Neural crest cell (in vitro differentiated cells): ENCODE measurements at regions not wholly inside any gene's neighbourhood (a gene's known extent, or its start where the extent isn't known, plus 50 kb on each side); places are given as distances from the start of the nearest gene placed in this dataset.

Experiments
- DNase-seq: peaks from one replicate; pipeline ENCODE4 v3.0.0; 2021; ENCODE audit warnings: low read depth, mixed read lengths, low spot score
- H3K27ac Mint-ChIP-seq: one replicate; pipeline ENCODE4 v1.8.0; 2021; ENCODE audit warnings: mild to moderate bottlenecking, mixed read lengths; ENCODE audit not compliant: unreplicated experiment
- H3K27me3 Mint-ChIP-seq: 2 replicates; pipeline ENCODE4 v1.8.0; 2021; ENCODE audit warnings: low read depth, mild to moderate bottlenecking, mixed read lengths
- H3K36me3 Mint-ChIP-seq: 2 replicates; pipeline ENCODE4 v1.8.0; 2021; ENCODE audit warnings: low read depth, mild to moderate bottlenecking, mixed read lengths
- H3K4me1 Mint-ChIP-seq: 2 replicates; pipeline ENCODE4 v1.8.0; 2021; ENCODE audit warnings: mixed read lengths
- H3K4me3 Mint-ChIP-seq: one replicate; pipeline ENCODE4 v1.8.0; 2021; ENCODE audit warnings: mild to moderate bottlenecking, mixed read lengths
- H3K9me3 Mint-ChIP-seq: 2 replicates; pipeline ENCODE4 v1.8.0; 2021; ENCODE audit warnings: mixed read lengths
- TF ChIP-seq, protein P1 (sequence below): fragments of 200-600 bp; sonication (generic); conservative IDR thresholded peaks from 2 replicates; pipeline ENCODE4 v1.5.0; 2021; ENCODE audit warnings: antibody characterized with exemption, mild to moderate bottlenecking

- H3K27me3 Mint-ChIP-seq: no peaks in the 10 kb centered on the region
- no peaks in the 10 kb centered on the region for H3K36me3 Mint-ChIP-seq
- TF ChIP-seq, protein P1, sequence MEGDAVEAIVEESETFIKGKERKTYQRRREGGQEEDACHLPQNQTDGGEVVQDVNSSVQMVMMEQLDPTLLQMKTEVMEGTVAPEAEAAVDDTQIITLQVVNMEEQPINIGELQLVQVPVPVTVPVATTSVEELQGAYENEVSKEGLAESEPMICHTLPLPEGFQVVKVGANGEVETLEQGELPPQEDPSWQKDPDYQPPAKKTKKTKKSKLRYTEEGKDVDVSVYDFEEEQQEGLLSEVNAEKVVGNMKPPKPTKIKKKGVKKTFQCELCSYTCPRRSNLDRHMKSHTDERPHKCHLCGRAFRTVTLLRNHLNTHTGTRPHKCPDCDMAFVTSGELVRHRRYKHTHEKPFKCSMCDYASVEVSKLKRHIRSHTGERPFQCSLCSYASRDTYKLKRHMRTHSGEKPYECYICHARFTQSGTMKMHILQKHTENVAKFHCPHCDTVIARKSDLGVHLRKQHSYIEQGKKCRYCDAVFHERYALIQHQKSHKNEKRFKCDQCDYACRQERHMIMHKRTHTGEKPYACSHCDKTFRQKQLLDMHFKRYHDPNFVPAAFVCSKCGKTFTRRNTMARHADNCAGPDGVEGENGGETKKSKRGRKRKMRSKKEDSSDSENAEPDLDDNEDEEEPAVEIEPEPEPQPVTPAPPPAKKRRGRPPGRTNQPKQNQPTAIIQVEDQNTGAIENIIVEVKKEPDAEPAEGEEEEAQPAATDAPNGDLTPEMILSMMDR: no peak
- no peak for DNase-seq
- H3K27ac Mint-ChIP-seq: no peak overlapping the region
- no peak overlapping the region for H3K4me3 Mint-ChIP-seq
- no peaks in the 10 kb centered on the region for H3K9me3 Mint-ChIP-seq
- H3K4me1 Mint-ChIP-seq: no peaks in the 10 kb centered on the region
These were observed 411.7 kb downstream of the GALC start for GRCh38 chr14:87581298-87581697.

DNA sequence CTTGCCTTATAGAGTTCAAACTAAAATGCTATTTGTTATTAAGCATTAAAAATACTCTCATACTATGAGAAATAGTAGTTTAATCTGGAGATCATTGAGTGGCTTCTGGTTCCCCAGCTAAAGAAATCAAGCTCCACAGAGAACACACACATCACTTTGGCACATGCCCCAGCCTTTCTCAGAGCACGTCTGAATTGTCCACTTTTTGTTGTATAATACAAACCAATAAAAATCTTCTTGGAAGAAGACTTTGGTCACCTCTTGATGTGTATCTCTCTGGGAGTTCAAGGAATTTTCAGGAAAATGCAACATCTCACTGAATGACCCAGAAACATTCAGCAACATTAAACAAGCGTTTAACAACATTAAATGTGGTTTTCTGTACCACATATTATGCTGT, 413.9 kb downstream of the GALC start:
- H3K36me3 Mint-ChIP-seq: no peaks in the 10 kb centered on the region
- H3K9me3 Mint-ChIP-seq: no peaks in the 10 kb centered on the region
- DNase-seq: no peak
- no peaks in the 10 kb centered on the region for H3K4me1 Mint-ChIP-seq
- no peak overlapping the region for H3K27ac Mint-ChIP-seq
- H3K27me3 Mint-ChIP-seq: no peaks in the 10 kb centered on the region
- TF ChIP-seq, protein P1: no peak
- H3K4me3 Mint-ChIP-seq: no peak overlapping the region

GRCh38 chr14:87575378-87575777, 417.6 kb downstream of the GALC start:
- Mint-ChIP-seq H3K4me3 (no peak overlapping the region), H3K27me3 (peaks cover 4% of the 10 kb centered on the region), H3K4me1 (no peaks in the 10 kb centered on the region), H3K27ac (no peak overlapping the region), H3K9me3 (no peaks in the 10 kb centered on the region), H3K36me3 (no peaks in the 10 kb centered on the region)
- DNase-seq: no peak
- TF ChIP-seq, protein P1: no peak

DNA sequence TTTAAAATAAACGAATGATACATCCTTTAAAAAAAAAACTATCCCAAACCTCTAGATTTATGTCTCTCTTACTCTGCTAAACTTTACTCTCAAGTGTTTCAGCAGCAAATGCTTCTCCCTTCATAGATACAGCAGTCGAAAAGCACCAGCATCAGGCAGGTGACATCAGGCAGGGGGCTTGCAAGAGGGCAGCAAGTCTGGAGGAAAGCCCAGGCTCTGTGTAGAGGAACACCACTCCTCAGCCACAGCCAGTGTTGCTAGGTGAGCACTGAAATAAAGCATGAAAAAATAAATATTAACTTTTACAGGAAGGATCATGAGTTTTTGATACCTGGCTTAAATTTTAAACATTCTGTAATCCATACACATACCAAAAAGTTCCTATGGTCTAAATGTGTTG, 419.4 kb downstream of the GALC start:
- H3K4me3 Mint-ChIP-seq: no peak overlapping the region
- no peaks in the 10 kb centered on the region for H3K4me1 Mint-ChIP-seq
- no peak overlapping the region for H3K27ac Mint-ChIP-seq
- H3K27me3 Mint-ChIP-seq: peaks cover 4% of the 10 kb centered on the region
- no peaks in the 10 kb centered on the region for H3K9me3 Mint-ChIP-seq
- no peaks in the 10 kb centered on the region for H3K36me3 Mint-ChIP-seq
- TF ChIP-seq, protein P1: no peak
- no peak for DNase-seq

DNA sequence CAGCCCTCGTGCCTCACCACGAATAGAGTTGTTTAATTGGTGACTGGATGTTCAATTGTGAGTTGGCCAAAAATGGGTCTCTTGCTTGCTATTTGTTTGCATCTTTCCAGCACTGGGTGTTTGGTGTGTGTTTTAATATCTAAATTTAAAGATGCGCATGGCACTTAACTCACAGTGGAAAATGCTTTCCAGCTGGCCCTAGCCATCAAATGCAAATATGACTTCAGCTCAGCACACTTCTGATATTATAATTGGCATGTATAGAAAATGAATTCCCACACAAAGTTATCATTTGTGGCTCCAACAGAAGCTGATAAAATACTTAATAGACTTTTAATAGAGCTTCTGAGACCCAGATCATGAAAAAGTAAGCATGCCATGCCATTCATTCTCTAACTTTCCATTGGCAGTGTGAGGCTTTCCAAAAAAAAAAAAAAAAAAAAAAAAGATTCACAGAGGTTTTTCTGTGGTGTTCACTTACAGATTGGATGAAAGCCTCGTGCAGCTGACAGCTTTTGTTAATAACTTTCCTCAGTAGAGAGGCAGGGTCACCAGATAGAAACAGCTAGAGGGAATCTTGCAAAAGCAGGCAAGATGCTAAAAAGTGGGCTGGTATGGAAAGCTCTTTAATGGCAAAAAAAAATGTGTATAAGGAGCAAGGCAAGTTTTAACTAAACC, 425.2 kb downstream of the GALC start:
- H3K27ac Mint-ChIP-seq: no peak overlapping the region
- TF ChIP-seq, protein P1: no peak
- H3K27me3 Mint-ChIP-seq: no peaks in the 10 kb centered on the region
- no peak overlapping the region for H3K4me3 Mint-ChIP-seq
- peaks cover 7% of the 10 kb centered on the region for H3K9me3 Mint-ChIP-seq
- DNase-seq: no peak
- no peaks in the 10 kb centered on the region for H3K4me1 Mint-ChIP-seq
- peaks cover under 1% of the 10 kb centered on the region for H3K36me3 Mint-ChIP-seq
